ENCODE measurements at regions not wholly inside any gene's neighbourhood (a gene's known extent, or its start where the extent isn't known, plus 50 kb on each side); places are given as distances from the start of the nearest gene placed in this dataset.

GRCh38 chrX:5080791-5081190, 1147.9 kb downstream of the NLGN4X start (continued):
- TF ChIP-seq, protein P1, sequence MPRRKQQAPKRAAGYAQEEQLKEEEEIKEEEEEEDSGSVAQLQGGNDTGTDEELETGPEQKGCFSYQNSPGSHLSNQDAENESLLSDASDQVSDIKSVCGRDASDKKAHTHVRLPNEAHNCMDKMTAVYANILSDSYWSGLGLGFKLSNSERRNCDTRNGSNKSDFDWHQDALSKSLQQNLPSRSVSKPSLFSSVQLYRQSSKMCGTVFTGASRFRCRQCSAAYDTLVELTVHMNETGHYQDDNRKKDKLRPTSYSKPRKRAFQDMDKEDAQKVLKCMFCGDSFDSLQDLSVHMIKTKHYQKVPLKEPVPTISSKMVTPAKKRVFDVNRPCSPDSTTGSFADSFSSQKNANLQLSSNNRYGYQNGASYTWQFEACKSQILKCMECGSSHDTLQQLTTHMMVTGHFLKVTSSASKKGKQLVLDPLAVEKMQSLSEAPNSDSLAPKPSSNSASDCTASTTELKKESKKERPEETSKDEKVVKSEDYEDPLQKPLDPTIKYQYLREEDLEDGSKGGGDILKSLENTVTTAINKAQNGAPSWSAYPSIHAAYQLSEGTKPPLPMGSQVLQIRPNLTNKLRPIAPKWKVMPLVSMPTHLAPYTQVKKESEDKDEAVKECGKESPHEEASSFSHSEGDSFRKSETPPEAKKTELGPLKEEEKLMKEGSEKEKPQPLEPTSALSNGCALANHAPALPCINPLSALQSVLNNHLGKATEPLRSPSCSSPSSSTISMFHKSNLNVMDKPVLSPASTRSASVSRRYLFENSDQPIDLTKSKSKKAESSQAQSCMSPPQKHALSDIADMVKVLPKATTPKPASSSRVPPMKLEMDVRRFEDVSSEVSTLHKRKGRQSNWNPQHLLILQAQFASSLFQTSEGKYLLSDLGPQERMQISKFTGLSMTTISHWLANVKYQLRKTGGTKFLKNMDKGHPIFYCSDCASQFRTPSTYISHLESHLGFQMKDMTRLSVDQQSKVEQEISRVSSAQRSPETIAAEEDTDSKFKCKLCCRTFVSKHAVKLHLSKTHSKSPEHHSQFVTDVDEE (CRISPR knock-in tag; IDR thresholded peaks at IDR 0.05) = no peak
- TF ChIP-seq GLIS3 (CRISPR knock-in tag; IDR thresholded peaks at IDR 0.05) (no peak), TCF4 (CRISPR knock-in tag; IDR thresholded peaks at IDR 0.05; ENCODE audit: borderline replicate concordance) (no peak), RARB (CRISPR knock-in tag; IDR thresholded peaks at IDR 0.05) (no peak), SNAI2 (CRISPR knock-in tag; IDR thresholded peaks at IDR 0.05) (no peak), CSDC2 (CRISPR knock-in tag; IDR thresholded peaks at IDR 0.05) (no peak), POU6F1 (CRISPR knock-in tag; IDR thresholded peaks at IDR 0.05; ENCODE audit: borderline replicate concordance, low read depth) (no peak), ZNF70 (CRISPR knock-in tag; IDR thresholded peaks at IDR 0.05) (no peak)

GRCh38 chrX:5068550-5068949, 1160.1 kb downstream of the NLGN4X start:
- no peak for ATAC-seq
- TF ChIP-seq CREB5 (CRISPR knock-in tag; IDR thresholded peaks at IDR 0.05; ENCODE audit: low read depth) (no peak), RARB (CRISPR knock-in tag; IDR thresholded peaks at IDR 0.05) (no peak)

DNA sequence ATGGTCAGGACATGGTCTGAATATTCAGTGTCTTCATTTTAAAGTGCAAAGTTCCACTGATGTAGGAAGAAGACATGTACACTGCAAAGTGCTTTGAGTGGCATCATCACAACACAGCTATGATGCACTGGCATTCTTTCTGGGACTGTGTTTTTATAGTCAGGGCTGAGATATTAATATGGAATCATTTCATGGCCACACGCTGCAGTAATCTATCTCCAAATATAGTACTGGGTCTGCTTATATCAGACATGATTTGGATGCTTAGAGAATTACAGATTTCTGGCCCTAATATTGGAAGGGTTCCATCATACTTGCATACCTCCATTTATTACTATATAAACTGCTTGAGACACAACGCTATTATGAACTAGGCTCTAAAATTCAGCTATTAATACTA, 1170.9 kb downstream of the NLGN4X start:
- no peak for ATAC-seq
- TF ChIP-seq TOX (CRISPR knock-in tag; IDR thresholded peaks at IDR 0.05; ENCODE audit: borderline replicate concordance) = no peak
- TF ChIP-seq, protein P2, sequence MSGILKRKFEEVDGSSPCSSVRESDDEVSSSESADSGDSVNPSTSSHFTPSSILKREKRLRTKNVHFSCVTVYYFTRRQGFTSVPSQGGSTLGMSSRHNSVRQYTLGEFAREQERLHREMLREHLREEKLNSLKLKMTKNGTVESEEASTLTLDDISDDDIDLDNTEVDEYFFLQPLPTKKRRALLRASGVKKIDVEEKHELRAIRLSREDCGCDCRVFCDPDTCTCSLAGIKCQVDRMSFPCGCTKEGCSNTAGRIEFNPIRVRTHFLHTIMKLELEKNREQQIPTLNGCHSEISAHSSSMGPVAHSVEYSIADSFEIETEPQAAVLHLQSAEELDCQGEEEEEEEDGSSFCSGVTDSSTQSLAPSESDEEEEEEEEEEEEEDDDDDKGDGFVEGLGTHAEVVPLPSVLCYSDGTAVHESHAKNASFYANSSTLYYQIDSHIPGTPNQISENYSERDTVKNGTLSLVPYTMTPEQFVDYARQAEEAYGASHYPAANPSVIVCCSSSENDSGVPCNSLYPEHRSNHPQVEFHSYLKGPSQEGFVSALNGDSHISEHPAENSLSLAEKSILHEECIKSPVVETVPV (CRISPR knock-in tag; IDR thresholded peaks at IDR 0.05) = no peak
- no peak for TF ChIP-seq ZNF565 (CRISPR knock-in tag; conservative IDR thresholded peaks at IDR 0.05; ENCODE audit: low read depth)
- no peak for TF ChIP-seq TCF4 (CRISPR knock-in tag; IDR thresholded peaks at IDR 0.05; ENCODE audit: borderline replicate concordance)
- TF ChIP-seq ZFP30 (CRISPR knock-in tag; IDR thresholded peaks at IDR 0.05) = no peak
- TF ChIP-seq CSDC2 (CRISPR knock-in tag; IDR thresholded peaks at IDR 0.05) = no peak

DNA sequence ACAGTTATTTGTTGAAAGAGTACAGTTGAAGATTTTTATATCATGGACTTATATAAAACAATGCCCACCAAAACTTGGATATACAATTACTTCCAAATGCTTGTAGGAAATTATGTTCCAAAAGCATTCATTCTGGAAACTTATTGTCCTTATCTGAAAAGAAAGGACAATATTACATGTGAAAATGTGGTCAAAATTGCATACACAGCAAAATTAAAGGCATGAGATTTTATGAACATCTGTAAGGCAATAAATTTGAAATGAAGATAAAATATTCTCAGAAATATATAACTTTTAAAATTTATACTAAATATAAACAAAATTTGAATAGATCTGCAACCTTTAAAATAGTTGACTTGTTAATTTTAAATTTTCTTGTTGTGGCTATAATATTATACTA, 1173.8 kb downstream of the NLGN4X start:
- TF ChIP-seq, protein P2 (CRISPR knock-in tag; IDR thresholded peaks at IDR 0.05) = no peak
- TF ChIP-seq ZNF565 (CRISPR knock-in tag; conservative IDR thresholded peaks at IDR 0.05; ENCODE audit: low read depth) = no peak
- no peak for TF ChIP-seq ZFP3 (CRISPR knock-in tag; IDR thresholded peaks at IDR 0.05)
- TF ChIP-seq ZNF8 (CRISPR knock-in tag; IDR thresholded peaks at IDR 0.05) = no peak
- ATAC-seq = no peak

GRCh38 chrX:5051831-5052491, 1176.7 kb downstream of the NLGN4X start:
- ATAC-seq = no peak
- TF ChIP-seq ARNTL (CRISPR knock-in tag; IDR thresholded peaks at IDR 0.05; ENCODE audit: borderline replicate concordance, low read depth) = no peak
- no peak for TF ChIP-seq POU6F1 (CRISPR knock-in tag; IDR thresholded peaks at IDR 0.05; ENCODE audit: borderline replicate concordance, low read depth)
- TF ChIP-seq PPARA (CRISPR knock-in tag; IDR thresholded peaks at IDR 0.05; ENCODE audit: borderline replicate concordance) = no peak
- TF ChIP-seq GLIS3 (CRISPR knock-in tag; IDR thresholded peaks at IDR 0.05) = no peak
- TF ChIP-seq ZNF565 (CRISPR knock-in tag; conservative IDR thresholded peaks at IDR 0.05; ENCODE audit: low read depth) = no peak
- no peak for TF ChIP-seq CREB5 (CRISPR knock-in tag; IDR thresholded peaks at IDR 0.05; ENCODE audit: low read depth)
- no peak for TF ChIP-seq ZNF70 (CRISPR knock-in tag; IDR thresholded peaks at IDR 0.05)
- TF ChIP-seq, protein P1 (CRISPR knock-in tag; IDR thresholded peaks at IDR 0.05) = no peak
- TF ChIP-seq ZFP3 (CRISPR knock-in tag; IDR thresholded peaks at IDR 0.05) = no peak
- TF ChIP-seq RARB (CRISPR knock-in tag; IDR thresholded peaks at IDR 0.05) = no peak
